GM19397 (cell line): ENCODE measurements at regions not wholly inside any gene's neighbourhood (a gene's known extent, or its start where the extent isn't known, plus 50 kb on each side); places are given as distances from the start of the nearest gene placed in this dataset.
"Not testable (repeated sequence)": the region's sequence is repeated elsewhere in the genome, so short reads cannot be mapped to it uniquely, and the experiment has no call there.

Experiments used
- ATAC-seq: cut with Tn5 transposase; IDR thresholded peaks from one replicate; pipeline ENCODE4 v1.9.1; 2021; ENCODE audit warnings: mild to moderate bottlenecking, moderate library complexity; ENCODE audit not compliant: unreplicated experiment

DNA sequence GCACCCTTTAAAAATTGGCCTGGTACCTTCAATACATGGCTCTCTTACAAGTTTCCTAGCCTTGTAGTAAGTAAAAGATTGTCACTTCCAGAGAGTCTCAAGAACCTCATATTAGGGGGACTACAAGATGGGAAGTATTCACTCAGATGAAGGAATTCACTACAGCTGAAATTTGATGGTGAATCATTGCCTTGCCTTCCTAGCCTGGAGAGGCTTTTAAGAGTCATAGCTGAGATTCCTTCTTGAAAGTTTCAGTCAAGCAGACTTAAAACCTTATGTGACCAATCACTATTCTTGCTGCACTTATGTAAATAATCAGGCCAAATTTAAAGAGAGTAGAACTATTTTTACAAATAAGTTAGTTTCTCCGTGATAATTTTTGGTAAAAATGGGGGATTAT, 451.6 kb downstream of the TRHDE start:
- ATAC-seq: no peak

DNA sequence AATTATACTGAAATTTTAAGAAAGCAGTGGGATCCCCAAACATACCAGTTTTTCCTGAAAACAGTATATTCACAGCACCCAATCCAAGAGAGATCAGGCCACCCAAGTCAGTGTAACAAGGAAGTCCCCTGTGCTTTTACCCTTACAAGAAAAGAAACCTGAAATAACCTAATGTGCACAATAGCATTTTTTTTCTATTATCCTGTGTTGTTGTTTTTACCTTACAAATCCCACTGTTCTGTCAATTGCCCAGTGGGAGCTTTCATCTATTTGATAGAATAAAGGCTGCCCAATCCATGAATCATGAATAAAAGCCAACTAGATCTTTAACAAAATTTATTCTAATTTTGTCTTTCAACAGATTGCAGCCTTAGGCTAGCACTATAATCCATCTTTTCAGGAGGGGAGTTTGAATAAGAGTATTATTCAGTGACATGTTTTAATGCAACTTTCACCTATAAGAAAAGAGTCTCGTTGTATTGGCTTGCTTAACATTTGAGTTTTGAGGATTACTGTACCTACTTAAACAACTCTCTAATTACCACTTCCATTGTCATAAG, 457.4 kb downstream of the TRHDE start:
- ATAC-seq: no peak

DNA sequence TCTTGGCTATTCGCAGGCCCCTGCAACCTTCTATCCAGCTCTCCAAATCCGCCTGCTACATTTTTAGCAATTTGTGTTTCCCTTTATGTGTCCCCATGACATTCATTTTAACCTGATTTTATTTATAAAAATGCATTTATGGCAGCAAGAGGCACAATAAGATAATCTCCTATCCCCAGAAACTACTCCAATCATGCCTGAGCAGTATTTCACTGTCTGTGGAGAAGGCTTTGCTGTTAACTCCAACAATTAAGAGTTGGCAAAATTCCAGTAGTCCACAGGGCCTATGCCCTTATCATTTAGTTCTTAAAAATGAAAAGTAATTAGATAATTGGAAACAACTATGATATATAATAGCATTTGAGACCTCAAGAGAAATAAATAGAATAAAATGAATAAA, 462.4 kb downstream of the TRHDE start:
- no peak for ATAC-seq

DNA sequence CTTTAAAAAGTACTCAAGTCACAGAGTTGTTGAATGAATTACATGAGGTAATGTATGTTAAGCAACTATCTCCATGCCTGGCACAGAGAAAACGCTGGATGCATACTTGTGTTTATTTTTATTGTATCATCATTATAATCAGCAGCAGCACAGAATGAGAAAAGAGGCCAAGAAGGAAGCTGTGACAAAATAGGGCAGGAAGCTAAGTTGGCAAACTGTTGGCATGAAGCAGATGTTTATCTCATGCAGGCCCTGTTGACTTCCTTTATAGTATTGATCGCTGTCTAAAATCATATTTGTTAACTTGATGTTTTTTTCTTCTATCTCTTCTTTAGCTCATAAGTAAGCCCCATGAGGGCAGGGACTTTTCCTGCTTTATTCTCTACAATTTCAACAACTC, 466.6 kb downstream of the TRHDE start:
- ATAC-seq: no peak

DNA sequence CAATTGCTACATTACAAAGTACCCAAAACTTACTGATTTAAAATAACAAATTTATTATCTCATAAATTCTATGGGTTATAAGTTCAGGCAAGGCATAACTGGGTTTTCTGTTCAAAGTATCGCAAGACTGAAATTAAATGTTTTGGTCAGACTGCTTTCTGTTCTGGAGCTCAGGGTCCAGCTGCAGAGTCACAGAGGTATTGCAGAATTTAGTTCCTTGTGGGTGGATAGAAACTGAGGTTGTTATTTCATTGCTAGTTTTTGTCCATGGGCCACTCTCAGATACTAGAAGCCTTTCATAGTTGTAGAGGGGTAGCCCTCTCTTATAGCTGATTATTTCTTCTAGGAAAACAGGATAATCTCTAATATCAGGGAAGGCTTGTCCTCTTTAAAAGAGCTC, 467.9 kb downstream of the TRHDE start:
- ATAC-seq: no peak

DNA sequence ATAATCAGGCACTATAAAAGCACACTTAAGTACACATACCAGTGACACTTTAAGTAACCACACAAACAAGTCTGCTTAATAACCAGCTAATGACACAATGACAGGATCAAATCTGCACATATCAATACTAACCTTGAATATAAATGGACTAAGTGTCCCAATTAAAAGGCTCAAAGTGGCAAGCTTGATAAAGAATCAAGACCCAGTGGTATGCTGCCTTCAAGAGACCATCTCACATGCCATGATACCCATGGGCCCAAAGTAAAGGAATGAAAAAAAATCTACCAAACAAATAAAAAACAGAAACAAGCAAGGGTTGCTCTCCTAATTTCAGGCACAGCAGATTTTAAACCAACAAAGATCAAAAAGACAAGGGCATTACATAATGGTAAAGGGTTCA, 470.4 kb downstream of the TRHDE start:
- no peak for ATAC-seq

DNA sequence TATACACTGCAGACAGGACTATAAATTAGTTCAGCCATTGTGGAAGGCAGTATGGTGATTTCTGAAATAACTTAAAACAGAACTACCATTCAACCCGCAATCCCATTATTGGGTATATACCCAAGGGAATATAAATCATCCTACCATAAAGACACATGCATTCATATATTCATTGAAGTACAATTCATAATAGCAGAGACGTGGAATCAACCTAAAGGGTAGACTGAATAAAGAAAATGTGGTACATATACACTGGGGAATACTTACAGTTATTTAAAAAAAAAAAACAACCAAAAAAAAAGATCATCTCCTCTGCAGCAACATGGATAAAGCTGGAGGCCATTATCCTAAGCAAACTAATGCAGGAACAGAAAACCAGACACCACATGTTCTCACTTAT, 473.9 kb downstream of the TRHDE start:
- ATAC-seq: no peak

DNA sequence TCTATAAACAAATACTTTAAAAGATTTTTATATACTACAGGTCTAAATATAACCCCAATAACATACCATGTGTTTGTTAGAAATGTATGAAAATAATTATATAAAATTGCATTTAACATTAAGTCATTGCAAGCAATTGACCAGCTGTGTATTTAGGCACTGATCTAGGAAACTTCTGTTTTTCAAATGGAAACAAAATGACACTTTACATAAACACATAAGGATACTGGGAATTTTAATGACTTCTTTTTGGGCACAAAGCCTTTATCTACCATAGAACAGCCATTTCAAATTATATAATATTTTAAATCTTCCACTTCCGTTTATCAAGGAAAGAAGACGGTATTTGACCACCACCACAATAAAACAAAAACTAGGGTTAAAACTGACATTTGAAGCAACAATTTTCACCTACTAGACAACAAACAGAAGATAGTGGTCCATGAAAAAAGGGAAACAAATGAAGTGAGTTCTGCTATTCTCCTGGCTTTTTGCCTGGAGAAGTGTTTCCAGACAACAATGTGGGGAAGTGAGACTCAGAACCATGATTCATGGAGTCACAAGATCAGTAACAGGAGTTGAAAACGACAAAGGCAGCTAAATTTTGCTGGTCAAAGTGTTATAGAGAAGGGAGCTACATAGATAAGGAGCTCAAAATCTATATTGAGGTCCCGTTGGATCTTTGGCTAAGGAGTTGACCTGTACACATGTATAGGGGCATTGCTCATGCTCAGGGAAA, 475.1 kb downstream of the TRHDE start:
- ATAC-seq: no peak

DNA sequence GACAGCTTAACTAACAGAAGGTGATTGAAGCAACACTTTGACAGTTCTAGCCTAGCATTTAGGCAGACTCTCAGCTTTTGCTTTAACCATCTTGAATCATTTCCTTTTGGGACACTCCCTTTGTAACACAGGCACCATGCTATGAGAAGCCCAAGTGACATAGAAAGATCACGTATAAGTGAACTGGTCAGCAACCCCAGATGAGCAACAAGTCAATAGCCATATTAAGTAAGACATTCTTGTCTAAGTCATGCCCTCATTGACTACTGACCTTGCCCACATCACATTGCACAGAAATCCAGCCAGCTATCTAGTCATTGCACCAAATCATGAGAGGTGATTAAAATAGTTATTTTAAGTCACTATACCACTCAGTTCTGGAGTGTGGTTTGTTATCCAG, 476.8 kb downstream of the TRHDE start:
- no peak for ATAC-seq

DNA sequence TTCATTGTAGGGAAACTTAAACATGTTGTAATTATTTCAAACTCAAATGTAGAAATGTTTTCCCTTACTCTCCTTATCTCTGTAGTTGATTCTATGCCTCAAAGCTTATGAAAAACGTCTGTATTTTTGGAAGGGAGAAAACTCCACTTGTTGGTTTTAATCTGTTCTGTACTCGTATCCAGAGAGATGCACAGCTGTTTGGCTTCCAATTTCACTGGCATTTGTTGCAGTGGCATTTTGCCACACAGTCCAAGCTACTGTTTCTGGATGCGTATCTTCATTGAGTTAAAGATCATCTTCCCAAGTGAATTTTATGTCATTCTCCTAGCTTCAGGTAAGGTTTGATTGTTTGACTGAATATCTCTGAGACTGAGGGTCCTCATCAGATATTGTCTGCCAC, 481.4 kb downstream of the TRHDE start:
- ATAC-seq: no peak

DNA sequence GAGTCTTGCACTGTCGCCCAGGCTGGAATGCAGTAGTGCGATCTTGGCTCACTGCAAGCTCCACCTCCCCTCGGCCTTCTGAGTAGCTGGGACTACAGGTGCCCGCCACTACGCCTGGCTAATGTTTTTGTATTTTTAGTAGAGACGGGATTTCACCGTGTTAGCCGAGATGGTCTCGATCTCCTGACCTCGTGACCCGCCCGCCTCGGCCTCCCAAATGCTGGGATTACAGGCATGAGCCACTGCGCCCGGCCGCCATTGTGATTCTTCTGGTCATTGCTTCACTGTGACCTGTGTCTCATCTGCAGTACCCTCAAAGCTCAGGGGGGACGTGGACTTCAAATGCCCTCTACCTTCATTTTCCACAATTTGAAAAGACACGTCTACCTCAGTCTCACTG, 481.9 kb downstream of the TRHDE start:
- ATAC-seq: not testable (repeated sequence)

DNA sequence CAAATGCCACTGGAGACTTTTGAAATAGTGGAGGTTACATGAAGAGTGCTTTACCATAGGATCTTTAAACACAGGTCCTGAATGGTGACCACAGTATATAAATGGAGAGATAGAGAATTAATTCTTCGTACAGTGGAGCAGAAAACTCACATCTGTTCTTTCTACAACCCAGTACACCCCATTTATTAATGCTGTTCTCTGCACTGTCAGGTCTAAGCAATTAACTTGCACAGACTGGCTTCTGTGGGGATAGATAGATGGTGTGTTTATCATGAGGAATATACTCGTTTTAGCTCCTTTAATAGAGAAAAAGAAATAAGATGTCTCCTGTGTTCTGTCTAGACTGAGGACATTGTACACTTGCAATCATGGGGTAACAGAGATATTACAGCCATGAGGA, 494.3 kb downstream of the TRHDE start:
- ATAC-seq: no peak

DNA sequence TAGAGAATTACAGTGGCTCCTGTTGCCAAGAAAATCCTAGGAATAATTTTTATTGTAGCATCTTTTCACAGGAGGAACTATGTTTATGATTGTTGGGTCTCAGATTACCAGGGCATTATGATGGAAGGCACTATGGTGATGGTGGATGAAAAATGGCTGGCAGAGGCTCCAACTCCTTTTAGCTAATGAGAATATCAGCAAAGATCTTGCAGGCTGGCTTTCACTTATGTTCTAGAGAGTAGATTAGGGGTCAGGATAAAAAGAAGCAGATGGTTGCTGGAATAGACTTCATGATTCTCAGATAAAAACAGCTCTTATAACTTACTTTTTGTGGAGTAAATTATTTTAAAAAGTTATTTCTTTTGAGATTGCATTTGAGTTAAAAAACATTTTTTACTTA, 501.9 kb downstream of the TRHDE start:
- ATAC-seq: no peak

DNA sequence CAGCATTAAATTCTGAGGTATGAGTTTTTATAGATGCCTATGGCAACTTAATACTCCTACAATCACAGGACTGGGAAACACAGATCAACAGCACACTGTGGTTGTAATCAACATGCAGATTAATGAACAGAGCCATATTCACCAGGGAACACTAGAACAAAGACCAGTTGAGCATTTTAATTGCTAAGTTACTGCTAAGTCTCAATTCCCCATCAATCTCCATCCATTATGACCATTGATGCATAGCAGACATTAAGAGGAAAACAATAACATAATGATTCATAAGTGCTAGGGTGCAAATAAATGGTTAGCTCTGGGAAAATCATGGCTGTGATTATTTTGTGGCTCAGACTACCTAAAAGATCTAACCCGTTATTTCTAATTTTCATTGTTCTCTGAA, 505.6 kb downstream of the TRHDE start:
- ATAC-seq: no peak

DNA sequence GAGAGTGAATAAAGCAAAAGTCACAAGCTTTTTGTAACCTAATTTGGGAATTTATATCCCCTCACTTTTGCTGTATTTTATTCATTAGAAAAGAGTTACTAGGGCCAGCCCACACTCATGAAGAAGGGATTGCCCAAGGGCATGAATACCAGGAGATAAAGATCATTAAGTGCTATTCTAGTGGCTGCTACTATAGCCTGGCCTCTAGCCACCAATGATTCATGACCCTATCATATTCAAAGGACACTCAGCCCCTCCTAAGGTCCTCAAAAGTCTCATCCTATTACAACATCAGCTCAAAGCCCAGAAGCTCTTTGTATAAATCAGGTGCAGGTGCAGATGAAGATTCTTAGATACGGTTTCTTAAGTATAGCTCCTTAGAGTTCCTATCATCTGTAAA, 518.1 kb downstream of the TRHDE start:
- ATAC-seq: no peak

DNA sequence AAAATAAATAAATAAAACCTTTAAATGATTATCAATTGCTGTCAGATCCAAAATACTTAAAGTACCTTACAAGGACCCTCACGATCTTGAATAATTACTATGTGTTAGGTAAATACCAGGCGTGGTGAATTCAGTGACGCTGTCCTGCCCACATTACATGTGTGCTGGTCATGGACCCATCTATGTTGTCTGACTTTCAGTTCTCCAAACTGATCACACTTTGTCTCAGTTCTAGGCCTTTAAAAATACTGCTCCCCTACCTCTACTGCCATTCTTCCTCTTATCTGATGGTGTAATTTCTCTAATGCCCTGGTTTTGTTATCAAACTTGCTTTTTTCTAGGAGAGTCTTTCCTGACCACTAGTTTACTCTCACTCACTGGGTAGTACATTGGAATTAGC, 520.7 kb downstream of the TRHDE start:
- no peak for ATAC-seq

DNA sequence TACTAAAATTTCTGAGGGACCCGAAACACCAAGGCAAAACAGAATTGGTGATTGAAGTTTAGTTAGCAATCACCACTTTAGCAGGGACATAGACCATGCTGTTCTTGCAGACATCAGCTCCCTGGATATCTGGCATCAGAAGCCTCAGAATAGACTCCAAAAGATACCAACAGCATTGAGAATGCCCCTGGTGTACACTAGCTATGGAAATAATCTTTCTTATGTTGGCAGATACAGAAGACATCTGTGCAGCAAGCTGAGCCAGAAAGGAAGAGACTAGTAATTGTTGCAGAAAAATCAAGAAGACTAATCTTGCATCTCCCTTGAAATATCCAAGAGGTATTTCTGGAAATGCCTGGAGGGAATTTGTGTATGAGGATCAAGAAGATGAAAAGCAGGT, 521.6 kb downstream of the TRHDE start:
- no peak for ATAC-seq

DNA sequence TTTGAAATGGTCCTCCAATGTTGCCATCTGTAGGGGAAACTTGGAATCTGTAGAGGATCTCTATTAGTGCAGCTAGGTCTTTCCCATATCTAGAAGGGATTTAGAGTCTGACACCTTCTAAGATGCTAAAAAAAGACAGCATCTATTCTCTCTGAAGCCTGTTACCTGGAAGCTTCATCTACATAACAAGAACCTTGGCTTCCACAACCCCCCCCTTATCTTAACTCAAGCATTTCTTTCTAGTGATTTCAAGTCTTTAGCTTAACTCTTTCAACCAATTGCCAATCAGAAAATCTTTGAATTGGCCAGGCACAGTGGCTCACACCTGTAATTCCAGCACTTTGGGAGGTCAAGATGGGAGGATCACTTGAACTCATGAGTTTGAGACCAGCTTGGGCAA, 543.3 kb downstream of the TRHDE start:
- ATAC-seq: no peak

DNA sequence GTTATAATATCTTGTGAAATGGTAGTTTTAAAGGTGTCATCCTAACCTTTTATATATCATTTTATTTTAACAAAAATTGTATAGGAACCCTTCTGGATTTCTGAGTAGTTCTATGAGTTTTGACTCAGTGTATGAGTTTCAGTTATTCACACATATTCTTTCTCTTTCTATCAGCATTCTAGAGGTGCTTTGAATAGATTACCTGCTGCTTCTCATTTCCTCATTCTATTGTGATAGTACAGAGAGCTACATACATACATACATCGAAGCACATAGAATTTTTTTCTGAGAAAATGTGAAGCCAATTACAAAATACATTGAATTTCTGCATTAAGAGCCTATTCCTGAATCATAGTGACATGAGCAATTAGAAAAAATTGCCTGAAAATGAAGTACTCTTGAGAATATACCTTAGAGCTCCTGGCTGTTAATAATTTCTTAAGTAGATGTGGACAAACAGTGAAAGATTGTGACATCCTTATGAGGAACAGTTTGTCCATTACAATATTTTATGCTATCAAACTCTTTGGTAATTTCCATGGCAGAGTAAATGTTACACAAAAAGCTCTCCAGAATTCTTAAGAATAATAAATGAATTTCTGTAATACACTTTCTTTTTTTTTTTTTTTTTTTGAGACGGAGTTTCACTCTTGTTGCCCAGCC, 556.6 kb downstream of the TRHDE start:
- ATAC-seq: no peak

DNA sequence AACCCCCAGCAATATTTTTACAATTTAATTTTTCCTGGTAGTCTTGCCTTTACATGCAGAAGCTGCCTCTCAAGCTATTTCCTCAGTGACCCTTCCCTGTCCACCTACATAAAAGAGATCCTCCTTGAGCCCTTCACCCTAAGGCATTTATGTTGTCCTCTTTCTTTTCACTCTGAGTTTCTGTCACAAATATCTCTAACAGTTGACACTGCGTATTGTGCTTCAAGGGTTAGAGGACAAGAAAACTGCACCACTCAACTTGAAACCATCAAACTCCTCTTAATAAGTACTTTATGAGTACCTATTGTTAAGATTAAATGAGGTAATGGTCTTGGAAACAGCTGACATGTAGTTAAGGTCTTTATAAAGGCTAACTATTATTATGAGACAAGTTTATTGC, 557.7 kb downstream of the TRHDE start:
- ATAC-seq: no peak

DNA sequence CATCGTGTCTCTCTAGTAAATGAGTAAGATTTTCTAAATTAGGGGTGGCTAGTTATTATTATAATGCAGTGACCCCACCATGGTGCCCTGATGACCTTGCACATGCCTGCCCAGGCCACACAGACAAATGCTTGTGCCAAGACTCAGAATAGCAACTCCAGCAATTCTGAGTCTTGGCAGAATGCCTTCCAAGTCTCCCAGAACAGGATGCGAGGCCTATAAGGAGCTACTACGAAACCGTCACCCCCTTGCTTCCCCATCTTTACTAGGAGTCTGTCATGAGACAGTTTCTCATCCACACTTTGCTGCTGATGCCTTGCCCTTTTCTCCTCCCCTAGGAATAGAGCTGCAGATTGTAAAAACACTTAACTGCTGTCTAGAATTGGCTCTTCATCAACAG, 559.9 kb downstream of the TRHDE start:
- no peak for ATAC-seq

DNA sequence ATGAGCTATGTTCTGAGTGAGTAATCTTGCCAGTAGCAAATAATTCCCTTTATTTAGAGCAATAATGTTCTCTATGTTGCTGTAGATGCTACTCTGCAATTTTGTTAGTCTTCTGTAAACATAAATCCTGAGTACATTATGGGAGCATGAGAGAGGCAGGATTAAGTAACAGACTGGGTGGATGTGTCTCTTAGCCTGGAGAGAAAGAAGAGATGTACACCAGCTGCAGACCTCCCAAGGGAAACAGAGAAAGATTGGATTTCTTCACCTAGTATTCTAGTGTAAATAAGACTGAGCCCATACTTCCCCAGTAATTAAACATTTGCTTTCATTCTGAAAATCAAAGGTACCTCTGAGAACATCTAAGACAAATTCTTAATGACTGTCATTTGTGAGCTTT, 564.0 kb downstream of the TRHDE start:
- ATAC-seq: no peak

DNA sequence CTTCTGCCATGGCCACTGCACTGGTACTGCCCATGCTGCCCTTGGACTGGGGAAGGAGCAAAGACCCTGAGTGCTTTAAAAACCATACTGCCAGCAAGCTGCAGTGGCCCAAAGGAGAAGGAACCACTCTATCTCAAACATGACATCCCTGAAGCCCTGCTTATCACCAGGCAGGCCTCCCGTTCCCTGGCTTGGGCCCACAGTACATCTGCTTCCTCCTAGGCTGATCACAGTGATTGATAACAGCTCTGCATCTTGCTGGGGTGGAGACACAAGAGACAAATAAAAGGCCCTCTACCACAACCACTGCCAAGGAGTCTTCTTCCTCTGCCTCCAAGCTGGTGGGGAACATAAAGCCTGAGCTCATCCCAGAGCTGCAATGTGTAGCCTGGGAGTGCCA, 567.5 kb downstream of the TRHDE start:
- no peak for ATAC-seq
